Neural cell (in vitro differentiated cells): ENCODE measurements at regions not wholly inside any gene's neighbourhood (a gene's known extent, or its start where the extent isn't known, plus 50 kb on each side); places are given as distances from the start of the nearest gene placed in this dataset.

Source experiments
- small RNA-seq, 3 experiments: library from RNA; depleted of rRNA; stranded (forward); fragments of <200 nt; gene quantifications; one replicate each; pipeline ENCODE3, GENCODE V24; 2012

Small RNAs in the stretch of these regions (small RNA-seq; reads per million reads assigned to genes)
- gene RF00019: 0 to 1.2 (median 0) reads per million in 3 experiments
